Sigmoid colon (tissue), 6 donors: ENCODE measurements at regions not wholly inside any gene's neighbourhood (a gene's known extent, or its start where the extent isn't known, plus 50 kb on each side); places are given as distances from the start of the nearest gene placed in this dataset.

ENCODE experiments used
- DNase-seq: peaks from one replicate; pipeline ENCODE4 v3.0.0-alpha.2; 2019
- H3K27ac ChIP-seq, 4 donors: fragments of 200-600 bp; sonication (generic); one replicate each; pipeline ENCODE4 v1.5.1; 2016 to 2019; ENCODE audit warnings: mild to moderate bottlenecking in 1 of 4
- H3K27me3 ChIP-seq, 3 donors: fragments of 200-600 bp; sonication (generic); one replicate each; pipeline ENCODE4 v1.5.1; 2019; ENCODE audit warnings: mild to moderate bottlenecking in 1 of 3
- H3K36me3 ChIP-seq, 4 donors: fragments of 200-600 bp; sonication (generic); one replicate each; pipeline ENCODE4 v1.5.1; 2016 to 2019
- H3K4me1 ChIP-seq, 4 donors: fragments of 200-600 bp; sonication (generic); one replicate each; pipeline ENCODE4 v1.5.1; 2017 to 2019
- H3K4me3 ChIP-seq, 4 donors: fragments of 200-600 bp; sonication (generic); one replicate each; pipeline ENCODE4 v1.5.1; 2017 to 2019; ENCODE audit warnings: mild to moderate bottlenecking in 2 of 4, moderate library complexity in 1 of 4
- H3K9me3 ChIP-seq, 4 donors: fragments of 200-600 bp in 3 of 4; sonication (generic) in 3 of 4; one replicate each; pipeline versions ENCODE4 v1.5.1 to v1.6.1; 2013 to 2019
- CTCF ChIP-seq, 4 experiments: fragments of 450-650 bp in 3 of 4; fragments of 200-600 bp in 1 of 4; IDR thresholded peaks; one replicate each; pipeline ENCODE4 v1.5.1; 2016 to 2019; ENCODE audit warnings: antibody characterized with exemption in 4 of 4, mild to moderate bottlenecking in 3 of 4, moderate library complexity in 2 of 4
- EP300 ChIP-seq, 4 donors: sonication (generic); formaldehyde crosslinking; IDR thresholded peaks; one replicate each; pipeline ENCODE4 v1.6.1; 2017; ENCODE audit warnings: antibody characterized with exemption in 4 of 4
- POLR2A ChIP-seq, 2 donors: fragments of 450-650 bp; IDR thresholded peaks; one replicate each; pipeline ENCODE4 v1.6.1; 2016; ENCODE audit warnings: antibody characterized with exemption in 2 of 2, mild to moderate bottlenecking in 2 of 2, moderate library complexity in 2 of 2
- POLR2AphosphoS5 ChIP-seq, 4 donors: sonication (generic); formaldehyde crosslinking; IDR thresholded peaks; one replicate each; pipeline ENCODE4 v1.6.1; 2017; ENCODE audit warnings: antibody characterized with exemption in 4 of 4
- WGBS, 2 donors: extraction: QIAGEN DNeasy Blood & Tissue Kit; methylation state at CpG; one replicate each; pipeline ENCODE4 v1.1.7; 2013; 5-methylcytosine and 5-hydroxymethylcytosine counted together
- intact Hi-C: fragments of 100-400 bp; cut with DNase I; formaldehyde crosslinking; loops from one replicate; pipeline ENCODE4 v1.15.1; 2023
- donor health status: healthy with polysubstance abuse.
- donor health status: healthy.

- no peaks in the 10 kb centered on the region for H3K36me3 ChIP-seq
- H3K9me3 ChIP-seq = no peaks in the 10 kb centered on the region
- intact Hi-C loops = no loop called here
- H3K27me3 ChIP-seq = no peaks in the 10 kb centered on the region
- no peaks in the 10 kb centered on the region for H3K4me1 ChIP-seq
- no peak overlapping the region for H3K27ac ChIP-seq
- WGBS, 2 donors = 87 to 88% methylated on average over 2 of the region's 2 CpGs
- H3K4me3 ChIP-seq = no peak overlapping the region
- DNase-seq = no peak
- no peak for TF ChIP-seq POLR2A (IDR thresholded peaks at IDR 0.05)
- no peak for TF ChIP-seq POLR2AphosphoS5 (IDR thresholded peaks at IDR 0.05)
Measured at GRCh38 chr10:106317554-106317953, 847.0 kb downstream of the SORCS1 start.

DNA sequence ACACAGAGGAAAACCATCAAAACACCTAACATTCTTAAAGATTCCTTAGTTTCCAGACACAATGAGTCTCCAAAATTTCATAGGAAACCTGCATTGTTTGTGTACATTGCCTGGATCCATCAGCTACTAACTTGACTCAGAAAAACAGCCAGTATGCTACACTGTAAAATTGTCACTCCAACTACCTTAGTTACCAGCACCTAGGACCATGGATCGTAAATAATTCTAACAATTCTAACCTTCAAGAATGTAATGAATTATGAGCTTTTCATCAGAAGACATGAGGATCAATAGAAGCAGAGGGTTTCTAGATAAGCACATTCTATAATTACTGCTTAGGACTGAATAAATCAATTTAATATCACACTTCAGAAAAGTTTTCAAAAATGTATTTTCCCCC, 851.5 kb downstream of the SORCS1 start:
- TF ChIP-seq POLR2A (IDR thresholded peaks at IDR 0.05) (no peak), POLR2AphosphoS5 (IDR thresholded peaks at IDR 0.05) (no peak), EP300 (IDR thresholded peaks at IDR 0.05) (no peak), CTCF (IDR thresholded peaks at IDR 0.05) (no peak)
- H3K9me3 ChIP-seq = no peaks in the 10 kb centered on the region
- H3K4me3 ChIP-seq = no peak overlapping the region
- WGBS, 2 donors = 86 to 87% methylated on average over 1 of the region's 1 CpG
- no peaks in the 10 kb centered on the region for H3K4me1 ChIP-seq
- intact Hi-C loops = no loop called here
- no peak overlapping the region for H3K27ac ChIP-seq
- H3K27me3 ChIP-seq = no peaks in the 10 kb centered on the region
- no peaks in the 10 kb centered on the region for H3K36me3 ChIP-seq
- no peak for DNase-seq

- Histone ChIP-seq H3K27ac (no peak overlapping the region), H3K9me3 (no peaks in the 10 kb centered on the region), H3K4me1 (no peaks in the 10 kb centered on the region), H3K36me3 (no peaks in the 10 kb centered on the region), H3K27me3 (no peaks in the 10 kb centered on the region), H3K4me3 (no peak overlapping the region)
- TF ChIP-seq EP300 (IDR thresholded peaks at IDR 0.05) (no peak), POLR2AphosphoS5 (IDR thresholded peaks at IDR 0.05) (no peak), POLR2A (IDR thresholded peaks at IDR 0.05) (no peak), CTCF (IDR thresholded peaks at IDR 0.05) (no peak)
- no peak for DNase-seq
- intact Hi-C loops = no loop called here
- WGBS, 2 donors = 65 to 79% methylated on average over 1 of the region's 1 CpG
Measured at GRCh38 chr10:106312087-106312486, 852.4 kb downstream of the SORCS1 start.

GRCh38 chr10:106311590-106311989, 852.9 kb downstream of the SORCS1 start:
- WGBS, 2 donors = 67 to 70% methylated on average over 4 of the region's 4 CpGs
- Histone ChIP-seq H3K9me3 (no peaks in the 10 kb centered on the region), H3K27ac (no peak overlapping the region), H3K4me1 (no peaks in the 10 kb centered on the region), H3K4me3 (no peak overlapping the region), H3K36me3 (no peaks in the 10 kb centered on the region), H3K27me3 (no peaks in the 10 kb centered on the region)
- intact Hi-C loops = no loop called here
- no peak for DNase-seq
- TF ChIP-seq CTCF (IDR thresholded peaks at IDR 0.05) = no peak
- TF ChIP-seq EP300 (IDR thresholded peaks at IDR 0.05) = no peak
- TF ChIP-seq POLR2AphosphoS5 (IDR thresholded peaks at IDR 0.05) = no peak
- no peak for TF ChIP-seq POLR2A (IDR thresholded peaks at IDR 0.05)

DNA sequence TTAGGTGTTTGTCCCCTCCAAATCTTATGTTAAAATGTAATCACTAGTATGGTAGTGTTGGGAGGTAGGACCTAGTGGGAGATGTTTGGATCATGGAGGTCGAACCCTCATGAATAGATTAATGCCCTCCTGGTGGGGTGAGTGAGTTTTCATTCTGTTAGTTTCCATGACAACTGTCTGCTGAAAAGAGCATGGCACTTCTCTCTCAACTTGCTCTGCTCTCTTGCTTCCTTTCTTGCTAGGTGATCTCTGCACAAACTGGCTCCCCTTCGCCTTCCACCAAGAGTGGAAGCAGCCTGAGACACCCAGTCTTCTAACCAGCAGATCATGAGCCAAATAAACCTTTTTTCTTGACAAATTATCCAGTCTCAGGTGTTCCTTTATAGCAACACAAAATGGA, 853.9 kb downstream of the SORCS1 start:
- Histone ChIP-seq H3K27me3 (no peaks in the 10 kb centered on the region), H3K9me3 (no peaks in the 10 kb centered on the region), H3K4me1 (no peaks in the 10 kb centered on the region), H3K27ac (no peak overlapping the region), H3K4me3 (no peak overlapping the region), H3K36me3 (no peaks in the 10 kb centered on the region)
- intact Hi-C loops = no loop called here
- no peak for TF ChIP-seq EP300 (IDR thresholded peaks at IDR 0.05)
- TF ChIP-seq POLR2A (IDR thresholded peaks at IDR 0.05) = no peak
- TF ChIP-seq POLR2AphosphoS5 (IDR thresholded peaks at IDR 0.05) = no peak
- TF ChIP-seq CTCF (IDR thresholded peaks at IDR 0.05) = no peak
- no peak for DNase-seq
- 61 to 65% methylated on average over 2 of the region's 2 CpGs for WGBS, 2 donors
